ENCODE measurements at regions not wholly inside any gene's neighbourhood (a gene's known extent, or its start where the extent isn't known, plus 50 kb on each side); places are given as distances from the start of the nearest gene placed in this dataset.

- Histone ChIP-seq H3K4me1 (ENCODE audit: control insufficient read depth in 2 of 2, insufficient read depth in 2 of 2, low read length in 2 of 2) (no peaks in the 10 kb centered on the region), H2AFZ (ENCODE audit: insufficient read depth, low read depth, low read length, poor library complexity, severe bottlenecking) (no peak overlapping the region), H3K9me3 (ENCODE audit: control extremely low read depth in 1 of 3, control insufficient read depth in 2 of 3, insufficient read depth in 1 of 3, low read length in 2 of 3) (peaks cover 0 to 22% (median 0%) of the 10 kb centered on the region in 3 donors), H3K36me3 (replicated peaks in 1 of 2; ENCODE audit: control extremely low read depth in 1 of 2, control insufficient read depth in 1 of 2, extremely low read depth in 1 of 2, insufficient read depth in 2 of 2, low read length in 1 of 2) (no peaks in the 10 kb centered on the region), H3K4me3 (ENCODE audit: control extremely low read depth in 1 of 5, extremely low read depth in 1 of 5, insufficient read depth in 1 of 5, low read depth in 2 of 5, low read length in 4 of 5) (no peak overlapping the region), H3K79me2 (ENCODE audit: control insufficient read depth, insufficient read depth, low read length) (no peaks in the 10 kb centered on the region), H3K27me3 (replicated peaks in 1 of 4; ENCODE audit: control extremely low read depth in 1 of 4, control insufficient read depth in 3 of 4, insufficient read depth in 4 of 4, low read length in 3 of 4) (no peaks in the 10 kb centered on the region), H3K27ac (ENCODE audit: low read length in 2 of 2) (no peak overlapping the region), H3K4me2 (replicated peaks; ENCODE audit: low read depth, low read length, poor library complexity, severe bottlenecking) (no peak overlapping the region), H3K9ac (ENCODE audit: low read length) (no peak overlapping the region), H4K20me1 (ENCODE audit: control insufficient read depth, insufficient read depth, low read length, poor library complexity, severe bottlenecking) (no peaks in the 10 kb centered on the region)
- intact Hi-C loops (cut with micrococcal nuclease), result no loop called here
- no peak overlapping the region for H3K4me3 Mint-ChIP-seq
- CTCF ChIA-PET, result no interaction called here
- H3K4me1 Mint-ChIP-seq, result no peaks in the 10 kb centered on the region
- no peaks in the 10 kb centered on the region for H3K27me3 Mint-ChIP-seq
- no peaks in the 10 kb centered on the region for H3K9me3 Mint-ChIP-seq (ENCODE audit: insufficient read depth)
- DNase-seq, result no peak
- H3K27ac Mint-ChIP-seq, result no peak overlapping the region
- no peak for TF ChIP-seq EZH2 (IDR thresholded peaks at IDR 0.05; ENCODE audit: borderline replicate concordance, insufficient read depth, low read depth, low read length, poor library complexity, severe bottlenecking)
- TF ChIP-seq, protein P1, sequence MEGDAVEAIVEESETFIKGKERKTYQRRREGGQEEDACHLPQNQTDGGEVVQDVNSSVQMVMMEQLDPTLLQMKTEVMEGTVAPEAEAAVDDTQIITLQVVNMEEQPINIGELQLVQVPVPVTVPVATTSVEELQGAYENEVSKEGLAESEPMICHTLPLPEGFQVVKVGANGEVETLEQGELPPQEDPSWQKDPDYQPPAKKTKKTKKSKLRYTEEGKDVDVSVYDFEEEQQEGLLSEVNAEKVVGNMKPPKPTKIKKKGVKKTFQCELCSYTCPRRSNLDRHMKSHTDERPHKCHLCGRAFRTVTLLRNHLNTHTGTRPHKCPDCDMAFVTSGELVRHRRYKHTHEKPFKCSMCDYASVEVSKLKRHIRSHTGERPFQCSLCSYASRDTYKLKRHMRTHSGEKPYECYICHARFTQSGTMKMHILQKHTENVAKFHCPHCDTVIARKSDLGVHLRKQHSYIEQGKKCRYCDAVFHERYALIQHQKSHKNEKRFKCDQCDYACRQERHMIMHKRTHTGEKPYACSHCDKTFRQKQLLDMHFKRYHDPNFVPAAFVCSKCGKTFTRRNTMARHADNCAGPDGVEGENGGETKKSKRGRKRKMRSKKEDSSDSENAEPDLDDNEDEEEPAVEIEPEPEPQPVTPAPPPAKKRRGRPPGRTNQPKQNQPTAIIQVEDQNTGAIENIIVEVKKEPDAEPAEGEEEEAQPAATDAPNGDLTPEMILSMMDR (IDR thresholded peaks at IDR 0.05), result no peak
- POLR2A ChIA-PET, result no interaction called here
- 67% methylated on average over 5 of the region's 6 CpGs for WGBS (ENCODE audit: insufficient coverage)
- ATAC-seq (ENCODE audit: low read depth), result no peak
These were observed 186.8 kb upstream of the SOX1 start for GRCh38 chr13:111880185-111880584.

DNA sequence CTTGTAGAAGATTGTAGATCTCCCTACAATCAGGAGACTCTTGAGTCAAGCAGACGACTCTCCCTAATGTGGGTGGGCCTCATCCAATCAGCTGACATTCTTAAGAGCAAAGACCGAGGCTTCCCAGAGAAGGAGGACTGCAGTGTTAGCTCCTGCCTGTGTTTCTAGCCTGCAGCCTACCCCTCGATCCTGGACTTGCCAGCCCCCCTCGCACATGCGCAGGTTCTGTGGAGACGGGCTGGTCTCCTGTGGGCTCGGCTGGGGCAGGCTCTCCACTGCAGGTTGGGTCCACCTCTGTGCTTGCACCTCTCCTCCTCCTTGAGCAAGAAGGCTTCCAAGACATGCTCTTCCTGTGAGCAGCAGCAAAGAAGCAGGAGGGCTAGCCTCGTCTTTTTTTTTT lies 185.2 kb upstream of the SOX1 start:
- no peaks in the 10 kb centered on the region for H3K79me2 ChIP-seq (ENCODE audit: control insufficient read depth, insufficient read depth, low read length)
- DNase-seq, result no peak
- POLR2A ChIA-PET, result no interaction called here
- no peaks in the 10 kb centered on the region for H3K36me3 ChIP-seq (replicated peaks in 1 of 2; ENCODE audit: control extremely low read depth in 1 of 2, control insufficient read depth in 1 of 2, extremely low read depth in 1 of 2, insufficient read depth in 2 of 2, low read length in 1 of 2)
- H4K20me1 ChIP-seq (ENCODE audit: control insufficient read depth, insufficient read depth, low read length, poor library complexity, severe bottlenecking), result no peaks in the 10 kb centered on the region
- Mint-ChIP-seq H3K27me3 (no peaks in the 10 kb centered on the region), H3K27ac (no peak overlapping the region), H3K4me1 (no peaks in the 10 kb centered on the region), H3K9me3 (ENCODE audit: insufficient read depth) (no peaks in the 10 kb centered on the region), H3K4me3 (no peak overlapping the region)
- no peak for ATAC-seq (ENCODE audit: low read depth)
- no peak overlapping the region for H3K4me2 ChIP-seq (replicated peaks; ENCODE audit: low read depth, low read length, poor library complexity, severe bottlenecking)
- intact Hi-C loops (cut with micrococcal nuclease), result no loop called here
- no peak overlapping the region for H2AFZ ChIP-seq (ENCODE audit: insufficient read depth, low read depth, low read length, poor library complexity, severe bottlenecking)
- CTCF ChIA-PET, result no interaction called here
- no peaks in the 10 kb centered on the region for H3K4me1 ChIP-seq (ENCODE audit: control insufficient read depth in 2 of 2, insufficient read depth in 2 of 2, low read length in 2 of 2)
- no peak overlapping the region for H3K9ac ChIP-seq (ENCODE audit: low read length)
- H3K27me3 ChIP-seq (replicated peaks in 1 of 4; ENCODE audit: control extremely low read depth in 1 of 4, control insufficient read depth in 3 of 4, insufficient read depth in 4 of 4, low read length in 3 of 4), result no peaks in the 10 kb centered on the region
- no peak overlapping the region for H3K27ac ChIP-seq (ENCODE audit: low read length in 2 of 2)
- H3K4me3 ChIP-seq (ENCODE audit: control extremely low read depth in 1 of 5, extremely low read depth in 1 of 5, insufficient read depth in 1 of 5, low read depth in 2 of 5, low read length in 4 of 5), result no peak overlapping the region
- WGBS (ENCODE audit: insufficient coverage), result 94% methylated on average over 8 of the region's 8 CpGs
- peaks cover 0 to 18% (median 0%) of the 10 kb centered on the region in 3 donors for H3K9me3 ChIP-seq (ENCODE audit: control extremely low read depth in 1 of 3, control insufficient read depth in 2 of 3, insufficient read depth in 1 of 3, low read length in 2 of 3)
- TF ChIP-seq EZH2 (IDR thresholded peaks at IDR 0.05; ENCODE audit: borderline replicate concordance, insufficient read depth, low read depth, low read length, poor library complexity, severe bottlenecking), result no peak
- TF ChIP-seq, protein P1 (IDR thresholded peaks at IDR 0.05), result no peak

All from B cell (primary cell).